ENCODE measurements at regions not wholly inside any gene's neighbourhood (a gene's known extent, or its start where the extent isn't known, plus 50 kb on each side); places are given as distances from the start of the nearest gene placed in this dataset.

- TF ChIP-seq SMAD3 (CRISPR knock-in tag; IDR thresholded peaks at IDR 0.05; ENCODE audit: borderline replicate concordance) (no peak), ATF3 (CRISPR knock-in tag; conservative IDR thresholded peaks at IDR 0.05) (no peak), USF1 (CRISPR knock-in tag; IDR thresholded peaks at IDR 0.05) (no peak), NFYB (CRISPR knock-in tag; conservative IDR thresholded peaks at IDR 0.05; ENCODE audit: low read depth) (no peak), ELF4 (CRISPR knock-in tag; IDR thresholded peaks at IDR 0.05; ENCODE audit: low read depth) (no peak), TEAD4 (CRISPR knock-in tag; IDR thresholded peaks at IDR 0.05) (no peak)
Measured at GRCh38 chr3:34294240-34294639, 495.8 kb downstream of the PDCD6IP start (continued).

DNA sequence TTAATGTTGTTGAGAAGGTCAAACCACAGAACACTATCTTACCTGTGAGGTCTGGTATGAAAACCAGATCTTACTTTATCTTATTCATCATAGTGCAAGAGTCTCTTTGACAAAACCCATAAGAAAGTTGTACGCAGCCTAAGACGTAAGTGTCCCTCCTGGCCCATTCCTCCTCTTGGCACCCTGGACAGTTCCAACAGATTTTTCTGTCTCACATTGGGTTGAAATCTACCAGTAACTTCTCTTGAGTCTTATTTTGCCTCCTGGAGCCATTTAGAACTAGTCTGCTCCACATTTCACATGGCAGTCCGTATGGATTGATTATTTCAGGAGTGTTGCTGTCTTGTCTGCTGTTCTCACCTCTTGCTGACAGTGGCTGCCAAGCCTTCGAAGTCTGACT lies 498.4 kb downstream of the PDCD6IP start:
- CTCF ChIA-PET = no interaction called here

More for the DNA sequence above, 498.4 kb downstream of the PDCD6IP start:
- POLR2A ChIA-PET = no interaction called here
- H3K36me3 Mint-ChIP-seq = no peaks in the 10 kb centered on the region
- TF ChIP-seq SP1 (CRISPR knock-in tag; conservative IDR thresholded peaks at IDR 0.05) = no peak
- TF ChIP-seq TEAD1 (CRISPR knock-in tag; IDR thresholded peaks at IDR 0.05) = no peak
- TF ChIP-seq ZBTB21 (CRISPR knock-in tag; IDR thresholded peaks at IDR 0.05; ENCODE audit: borderline replicate concordance) = no peak
- no peak for TF ChIP-seq NFATC4 (CRISPR knock-in tag; IDR thresholded peaks at IDR 0.05)
- TF ChIP-seq HMGXB4 (CRISPR knock-in tag; IDR thresholded peaks at IDR 0.05) = no peak
- TF ChIP-seq ZNF425 (CRISPR knock-in tag; conservative IDR thresholded peaks at IDR 0.05) = no peak
- no peak for TF ChIP-seq EMX1 (CRISPR knock-in tag; IDR thresholded peaks at IDR 0.05)
- TF ChIP-seq PRRX2 (CRISPR knock-in tag; IDR thresholded peaks at IDR 0.05) = no peak
- TF ChIP-seq ZNF671 (CRISPR knock-in tag; IDR thresholded peaks at IDR 0.05) = no peak
- no peak for TF ChIP-seq FOXP1 (CRISPR knock-in tag; IDR thresholded peaks at IDR 0.05; ENCODE audit: borderline replicate concordance)
- TF ChIP-seq ZNF232 (CRISPR knock-in tag; IDR thresholded peaks at IDR 0.05) = no peak
- no peak for TF ChIP-seq FOXK1 (CRISPR knock-in tag; IDR thresholded peaks at IDR 0.05)
- TF ChIP-seq CBFB (CRISPR knock-in tag; IDR thresholded peaks at IDR 0.05; ENCODE audit: low read depth) = no peak
- TF ChIP-seq IRF1 (CRISPR knock-in tag; IDR thresholded peaks at IDR 0.05) = no peak
- no peak for TF ChIP-seq AFF4 (CRISPR knock-in tag; IDR thresholded peaks at IDR 0.05; ENCODE audit: borderline replicate concordance)
- no peak for TF ChIP-seq ELF4 (CRISPR knock-in tag; IDR thresholded peaks at IDR 0.05; ENCODE audit: low read depth)
- TF ChIP-seq STAT6 (CRISPR knock-in tag; conservative IDR thresholded peaks at IDR 0.05; ENCODE audit: low read depth) = no peak
- TF ChIP-seq ZNF416 (CRISPR knock-in tag; IDR thresholded peaks at IDR 0.05) = no peak
- TF ChIP-seq ZNF423 (CRISPR knock-in tag; IDR thresholded peaks at IDR 0.05) = no peak
- TF ChIP-seq, protein P1, sequence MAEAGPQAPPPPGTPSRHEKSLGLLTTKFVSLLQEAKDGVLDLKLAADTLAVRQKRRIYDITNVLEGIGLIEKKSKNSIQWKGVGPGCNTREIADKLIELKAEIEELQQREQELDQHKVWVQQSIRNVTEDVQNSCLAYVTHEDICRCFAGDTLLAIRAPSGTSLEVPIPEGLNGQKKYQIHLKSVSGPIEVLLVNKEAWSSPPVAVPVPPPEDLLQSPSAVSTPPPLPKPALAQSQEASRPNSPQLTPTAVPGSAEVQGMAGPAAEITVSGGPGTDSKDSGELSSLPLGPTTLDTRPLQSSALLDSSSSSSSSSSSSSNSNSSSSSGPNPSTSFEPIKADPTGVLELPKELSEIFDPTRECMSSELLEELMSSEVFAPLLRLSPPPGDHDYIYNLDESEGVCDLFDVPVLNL (CRISPR knock-in tag; IDR thresholded peaks at IDR 0.05; ENCODE audit: borderline replicate concordance, low read depth) = no peak
- H3K4me3 Mint-ChIP-seq = no peak overlapping the region
- H3K4me1 Mint-ChIP-seq = peaks cover 32% of the 10 kb centered on the region
- H3K27ac Mint-ChIP-seq = no peak overlapping the region
- DNase-seq (ENCODE audit: low spot score) (no peak), ATAC-seq (no peak)
- H3K9me3 Mint-ChIP-seq = no peaks in the 10 kb centered on the region
- peaks cover 56% of the 10 kb centered on the region for H3K27me3 Mint-ChIP-seq (ENCODE audit: low read depth)

All from WTC11 (cell line).